ENCODE measurements at regions not wholly inside any gene's neighbourhood (a gene's known extent, or its start where the extent isn't known, plus 50 kb on each side); places are given as distances from the start of the nearest gene placed in this dataset.
A peak's percentile ranks its signal among the peaks of the same experiment; 100 is the strongest.

DNA sequence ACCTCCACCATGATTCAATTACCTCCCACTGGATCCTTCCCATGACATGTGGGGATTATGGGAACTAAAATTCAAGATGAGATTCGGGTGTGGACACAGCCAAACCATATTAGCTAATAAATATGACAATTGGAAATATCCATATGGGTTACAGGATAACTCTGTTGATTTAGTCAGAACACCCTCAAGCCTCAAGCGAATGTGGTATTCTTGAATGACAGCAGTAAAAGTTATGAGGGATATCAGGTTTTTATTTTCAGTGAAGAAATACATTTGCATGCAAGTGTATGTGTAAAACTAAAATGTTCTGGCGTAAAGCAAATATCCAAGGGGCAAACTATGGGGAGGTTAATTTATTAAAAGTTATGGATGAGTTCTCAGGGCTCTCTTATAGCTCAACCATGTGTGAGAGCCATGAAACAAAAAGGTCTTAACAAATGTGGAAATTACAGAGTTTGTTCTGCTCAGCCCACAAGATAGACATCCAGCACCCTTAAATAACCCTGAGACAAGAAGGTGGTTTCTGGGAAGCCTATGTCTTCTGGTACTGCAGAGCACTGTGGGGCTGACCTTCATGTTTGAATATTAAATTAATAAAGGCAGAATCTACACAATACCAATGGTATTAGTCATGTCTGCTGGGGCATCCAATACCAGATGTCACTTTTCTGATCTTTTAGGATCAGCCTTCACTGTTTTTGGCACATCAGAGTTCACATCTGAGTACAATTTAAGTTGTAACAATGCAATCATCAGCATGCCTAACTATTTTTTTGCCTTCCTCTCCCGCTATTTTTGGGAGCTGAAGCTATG, 370.5 kb upstream of the RSPO3 start:
- DNase-seq (ENCODE audit: low read depth), result peak; percentile 9

DNA sequence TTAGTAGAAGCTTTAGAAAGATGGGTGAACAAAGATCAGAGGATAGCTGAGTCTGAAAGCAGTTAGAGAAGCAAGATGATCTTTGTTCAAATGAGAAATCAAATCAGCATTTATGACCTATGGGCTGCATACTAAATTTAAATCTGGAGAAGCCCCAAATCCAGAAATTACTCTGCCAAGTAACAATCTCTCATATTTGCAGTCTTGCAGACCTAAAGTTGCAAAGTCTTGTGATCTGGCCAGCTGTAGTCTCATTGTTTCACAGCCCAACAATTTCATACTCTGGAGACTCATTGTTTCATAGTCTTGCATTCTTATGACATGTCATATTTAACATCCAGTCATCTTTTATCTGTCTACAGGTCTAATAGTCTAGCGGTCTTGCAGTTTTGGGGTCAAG, 364.9 kb upstream of the RSPO3 start:
- DNase-seq (ENCODE audit: low read depth), result no peak

DNA sequence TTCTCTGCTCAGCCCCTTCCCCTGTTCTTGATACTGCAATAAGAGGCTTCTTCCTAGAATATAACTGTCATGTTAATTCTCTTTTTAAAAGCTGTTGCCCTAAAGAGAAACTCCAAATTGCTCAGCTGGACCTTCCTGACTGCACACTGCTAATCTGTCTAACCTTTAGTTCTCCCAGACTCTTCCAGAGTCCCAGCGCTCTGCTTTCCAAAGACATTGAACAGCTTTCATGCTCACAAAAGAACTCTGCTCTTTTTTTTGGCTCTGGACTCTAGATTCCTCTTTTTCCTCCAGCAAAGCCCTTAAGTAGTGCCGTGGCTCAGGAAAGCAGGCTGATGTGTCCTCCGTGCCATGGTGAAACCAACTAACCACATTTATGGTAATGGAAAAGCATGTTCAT, 356.6 kb upstream of the RSPO3 start:
- no peak for DNase-seq (ENCODE audit: low read depth)

DNA sequence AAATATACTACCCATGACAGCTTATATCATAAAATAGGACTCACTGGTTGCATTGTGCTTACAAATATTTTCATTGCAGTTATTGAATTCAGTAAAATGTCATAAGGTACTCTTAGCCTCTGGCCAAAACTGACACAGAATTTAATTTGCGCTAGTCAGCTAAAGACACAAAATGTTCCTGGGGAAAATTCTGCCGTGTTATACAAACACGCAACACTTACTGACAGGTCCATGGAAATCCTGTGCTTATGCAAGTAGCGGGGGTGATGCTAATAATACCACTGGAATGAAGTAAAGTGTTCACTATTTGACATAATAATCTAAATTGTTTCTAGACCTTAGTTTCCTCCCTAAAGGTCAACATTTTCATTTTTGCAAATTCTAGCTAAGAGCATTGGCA, 354.4 kb upstream of the RSPO3 start:
- DNase-seq (ENCODE audit: low read depth), result no peak

DNA sequence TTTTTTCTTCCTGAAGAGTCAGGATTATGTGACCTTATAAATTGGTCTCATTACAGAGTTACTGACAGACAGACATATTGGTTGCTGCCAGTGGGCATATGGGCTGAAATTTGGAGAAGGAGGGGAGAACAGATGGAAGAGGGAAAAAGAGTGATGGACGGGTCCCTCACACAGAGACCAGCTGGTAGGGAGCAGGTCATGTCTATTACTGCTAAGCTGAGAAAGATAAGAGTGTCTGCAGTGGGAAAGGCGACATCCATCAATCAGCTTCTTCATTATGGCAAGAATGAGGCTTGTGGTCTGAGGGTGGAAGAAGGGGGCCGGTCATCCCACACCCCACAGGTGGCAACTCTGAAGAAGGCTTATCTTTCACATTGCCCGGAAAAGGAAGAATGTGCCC, 353.8 kb upstream of the RSPO3 start:
- DNase-seq (ENCODE audit: low read depth), result no peak

DNA sequence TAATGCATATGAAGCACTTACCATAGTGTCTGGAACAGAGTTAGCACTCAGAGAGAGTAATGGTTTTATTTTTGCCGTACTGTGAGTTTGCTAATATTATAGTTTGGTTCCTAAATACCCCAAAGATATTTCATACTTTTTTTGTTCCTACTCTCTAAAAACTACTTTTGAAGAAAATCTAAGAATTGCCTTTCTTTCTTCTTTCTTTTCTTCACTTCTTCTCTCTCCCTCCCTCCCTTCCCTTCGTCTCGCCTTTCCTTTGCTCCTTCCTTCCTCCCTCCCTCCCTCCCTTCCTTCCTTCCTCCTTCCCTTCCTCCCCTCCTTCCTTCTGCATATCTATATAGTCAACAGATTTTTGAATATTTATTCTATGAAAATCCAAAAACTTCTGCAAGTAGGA, 351.7 kb upstream of the RSPO3 start:
- DNase-seq (ENCODE audit: low read depth), result no peak

DNA sequence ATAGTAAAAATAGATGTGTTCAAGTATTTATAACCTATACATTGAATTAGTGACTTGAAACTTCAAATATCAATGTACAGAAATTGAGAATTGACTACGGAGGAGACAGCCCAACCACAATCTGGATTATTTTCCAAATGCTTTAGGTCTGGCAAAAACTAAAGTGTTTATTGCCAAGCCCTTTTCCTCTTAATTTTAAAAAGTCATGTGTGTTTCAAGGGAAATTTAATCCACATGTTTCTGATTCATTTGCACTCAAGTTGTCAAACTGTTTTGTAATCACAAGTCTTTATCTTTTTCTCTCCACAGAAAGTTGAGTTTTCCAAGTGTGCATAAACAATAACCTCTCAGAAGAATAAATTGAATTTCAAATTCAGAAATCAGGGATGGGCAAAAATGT, 350.8 kb upstream of the RSPO3 start:
- no peak for DNase-seq (ENCODE audit: low read depth)

DNA sequence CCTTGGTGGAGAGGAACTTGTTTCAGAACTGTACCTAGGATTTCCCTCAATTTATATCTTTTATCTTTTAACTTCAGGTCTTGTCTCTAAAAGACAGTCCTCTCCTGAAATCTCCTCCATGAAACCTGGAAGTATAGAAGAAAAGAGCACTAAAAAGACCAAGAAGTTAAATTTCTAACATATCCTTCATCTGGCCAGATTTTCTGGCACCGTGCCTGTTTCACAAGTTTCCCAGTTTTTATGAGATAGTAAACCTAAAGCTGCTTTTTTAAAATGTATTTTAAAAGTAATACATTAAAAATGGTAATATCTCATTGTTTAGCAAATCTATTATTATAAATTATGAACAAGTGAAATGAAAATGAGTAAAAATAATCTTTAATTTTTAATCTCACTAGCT, 348.3 kb upstream of the RSPO3 start:
- DNase-seq (ENCODE audit: low read depth), result peak; percentile 8

DNA sequence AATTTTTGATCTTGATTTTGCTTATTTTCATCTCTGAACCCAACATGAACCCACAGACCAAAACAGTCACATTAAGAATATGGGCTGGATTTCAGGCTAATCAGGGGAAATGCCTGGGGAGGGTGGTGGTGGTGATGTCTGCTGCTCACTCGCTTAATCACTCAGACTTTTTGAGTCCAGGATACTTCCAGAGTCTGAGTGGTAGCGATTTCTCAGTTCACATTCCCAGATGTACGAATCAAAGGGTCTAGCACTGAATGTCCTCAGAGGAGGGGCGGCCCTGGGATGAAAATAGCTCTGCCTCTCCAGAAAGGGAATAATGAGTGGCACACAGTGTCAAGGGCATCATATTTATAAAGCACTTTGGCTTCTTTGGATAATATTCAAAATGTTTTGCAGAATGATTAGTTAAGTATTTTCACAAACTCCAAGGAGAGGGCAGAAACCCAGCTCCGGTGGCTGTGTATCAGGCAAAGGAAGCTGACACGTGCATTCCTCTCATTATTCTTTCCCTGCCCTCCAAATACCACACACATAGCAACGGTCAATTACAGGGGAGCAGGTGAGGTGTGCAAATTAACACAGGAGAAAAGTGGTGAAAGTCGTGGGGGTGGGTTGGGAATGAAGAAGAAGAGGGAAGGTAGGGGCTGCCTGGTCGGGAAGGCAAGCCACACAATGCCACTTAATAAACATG, 345.2 kb upstream of the RSPO3 start:
- DNase-seq (ENCODE audit: low read depth), result peak; percentile 17

DNA sequence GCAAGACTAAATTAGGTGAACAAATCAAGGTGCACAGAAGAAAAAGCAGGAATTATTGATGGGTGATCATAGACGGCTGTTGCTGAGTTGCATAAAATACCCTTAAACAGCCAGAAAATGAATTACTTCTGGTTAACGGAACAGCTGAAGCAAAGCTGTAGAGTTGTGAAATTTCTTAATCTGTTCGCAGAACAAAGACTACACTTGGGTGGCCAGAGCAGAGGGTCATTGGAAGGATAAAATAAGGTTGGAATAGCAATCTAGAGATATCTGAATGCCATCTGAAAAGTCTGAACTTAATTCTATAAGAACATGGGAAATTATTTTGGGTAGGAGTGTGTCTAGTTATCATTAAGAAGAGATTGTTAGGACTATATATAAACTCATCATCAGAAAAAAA, 339.1 kb upstream of the RSPO3 start:
- DNase-seq (ENCODE audit: low read depth), result no peak

DNA sequence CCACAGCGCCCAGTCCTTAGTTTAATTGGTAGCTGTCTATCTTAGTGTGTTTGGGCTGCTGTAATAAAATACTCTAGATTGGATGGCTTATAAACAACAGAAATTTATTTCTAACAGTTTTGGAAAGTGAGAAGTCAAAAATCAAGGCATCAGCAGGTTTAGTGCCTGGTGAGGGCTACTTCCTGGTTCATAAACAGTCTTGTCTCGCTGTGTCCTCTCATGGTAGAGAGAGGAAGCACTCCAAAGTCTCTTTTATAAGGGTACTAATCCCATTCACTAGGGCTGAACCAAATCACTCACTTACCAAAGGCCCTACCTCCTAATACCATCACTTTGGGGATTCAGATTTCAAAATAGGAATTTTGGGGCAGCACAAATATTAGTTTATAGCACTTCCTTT, 336.9 kb upstream of the RSPO3 start:
- no peak for DNase-seq (ENCODE audit: low read depth)

DNA sequence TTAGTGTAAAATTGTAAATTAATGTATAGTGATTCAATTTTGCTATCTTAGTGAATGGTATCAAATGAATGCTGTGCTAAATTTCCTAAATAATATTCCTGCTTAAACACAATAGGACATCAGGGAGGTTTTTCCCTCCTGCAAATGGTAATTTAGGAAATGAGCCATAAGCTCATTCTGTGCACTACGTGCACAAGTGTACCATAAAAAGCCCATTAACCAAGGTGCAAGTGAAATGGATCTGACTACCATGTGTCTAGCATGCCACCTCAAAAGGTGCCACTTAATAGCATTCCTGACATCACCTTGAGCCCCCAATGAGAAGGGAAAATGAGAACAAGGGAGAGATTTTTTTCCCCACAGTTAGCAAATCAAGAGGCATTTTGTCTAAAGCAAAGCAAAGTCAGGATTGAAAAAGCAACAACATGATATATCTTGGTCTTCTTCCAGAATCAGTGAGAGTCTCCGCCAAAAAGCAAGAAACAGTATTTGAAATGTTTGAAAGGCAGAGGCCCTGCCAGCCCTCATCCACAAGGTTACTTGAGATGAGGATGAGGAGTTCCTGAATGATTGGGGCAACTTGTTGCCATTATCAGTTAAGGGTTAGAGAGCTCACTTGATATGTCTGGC, 334.2 kb upstream of the RSPO3 start:
- no peak for DNase-seq (ENCODE audit: low read depth)

DNA sequence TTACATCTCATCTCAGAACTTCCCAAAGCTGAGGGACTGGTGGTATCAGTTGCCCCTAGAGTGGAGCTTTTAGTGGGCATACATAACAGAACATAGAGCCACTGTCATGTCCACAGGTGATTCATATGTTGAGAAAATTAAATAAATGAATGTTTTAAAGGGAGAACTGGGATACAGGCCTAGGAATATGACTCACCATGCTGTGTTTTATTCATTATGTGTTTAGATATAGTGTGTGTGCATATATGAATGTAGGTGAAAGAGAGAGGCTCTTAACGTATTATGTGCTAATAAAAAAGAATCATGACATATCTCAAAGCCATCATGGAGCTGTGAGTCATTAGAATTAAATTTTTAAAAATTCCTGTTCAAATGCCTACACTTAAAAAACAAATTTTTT, 332.2 kb upstream of the RSPO3 start:
- peak; percentile 9 for DNase-seq (ENCODE audit: low read depth)

DNA sequence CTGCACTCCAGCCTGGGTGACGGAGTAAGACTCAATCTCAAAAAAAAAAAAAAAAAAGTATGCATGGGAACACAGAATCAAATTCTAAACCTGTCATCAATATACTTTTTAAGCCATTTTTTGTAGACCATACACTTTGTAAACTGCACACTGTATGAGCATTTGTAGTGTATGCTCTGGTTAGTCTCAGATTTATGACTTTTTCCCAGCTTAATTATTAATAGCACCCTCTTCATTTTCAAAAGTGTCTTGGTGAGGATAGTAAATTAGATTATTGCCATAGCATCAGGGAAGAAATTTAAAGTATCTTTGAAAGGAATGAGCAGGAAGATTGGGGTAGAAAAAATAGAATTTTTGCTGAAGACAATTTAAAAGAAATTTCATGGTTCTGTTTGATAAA, 330.8 kb upstream of the RSPO3 start:
- DNase-seq (ENCODE audit: low read depth), result no peak

DNA sequence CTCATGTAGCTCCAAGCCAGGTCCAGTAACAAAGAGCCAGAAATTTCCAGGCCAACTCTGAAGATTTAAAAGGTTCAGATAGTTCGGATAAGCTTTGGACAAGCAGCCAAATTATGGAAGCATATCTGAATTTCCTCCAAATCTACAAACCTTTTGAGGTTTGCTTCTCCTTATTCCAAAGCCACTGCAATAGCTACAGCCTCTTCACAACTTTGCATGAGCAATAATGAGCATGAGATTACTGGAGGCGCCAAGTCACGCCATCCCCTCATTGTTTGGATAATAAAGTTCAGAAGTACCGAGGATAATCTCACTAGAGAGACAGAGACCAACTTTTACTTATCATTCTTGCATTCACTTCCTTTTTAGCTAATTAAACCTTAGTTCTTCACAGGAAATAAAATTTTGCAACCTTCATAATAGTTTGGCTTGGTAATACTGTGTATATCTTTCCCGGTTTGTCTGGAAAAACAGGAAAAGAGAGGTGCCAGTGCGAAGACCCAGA, 329.6 kb upstream of the RSPO3 start:
- no peak for DNase-seq (ENCODE audit: low read depth)

DNA sequence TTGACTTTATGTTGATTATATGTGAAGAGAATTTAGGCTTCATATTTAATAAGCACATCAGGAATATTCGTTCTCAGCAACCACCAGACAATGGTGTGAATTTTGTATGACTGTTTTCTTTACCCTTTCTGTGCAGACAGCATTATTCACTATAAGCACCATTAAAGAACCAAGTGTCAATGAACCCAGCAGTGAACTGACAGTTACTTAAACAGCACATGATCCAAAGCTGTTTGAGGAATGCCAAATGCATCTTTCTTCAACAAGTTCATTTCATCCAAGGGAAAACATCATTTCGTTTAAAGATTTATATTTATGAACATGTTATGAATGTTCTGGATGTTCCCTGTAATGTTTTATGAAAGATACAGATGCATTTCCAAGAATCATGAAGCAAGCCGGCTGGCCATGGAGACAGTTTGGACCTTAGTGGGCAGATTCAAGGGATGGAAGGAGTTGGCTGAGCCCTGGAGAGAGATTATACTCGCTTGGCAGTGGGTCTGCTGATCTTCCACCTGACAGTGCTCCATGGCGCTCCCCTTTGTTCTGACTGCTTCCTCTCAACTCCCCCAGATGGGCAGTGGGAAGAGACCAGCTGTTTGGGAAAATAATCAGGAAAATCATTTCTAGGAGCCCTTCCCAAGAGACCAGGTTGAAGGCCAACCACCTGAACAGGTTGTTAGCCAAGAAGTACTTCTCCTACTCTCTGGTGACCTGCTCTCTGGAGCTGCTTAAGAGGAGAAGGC, 326.0 kb upstream of the RSPO3 start:
- no peak for DNase-seq (ENCODE audit: low read depth)

DNA sequence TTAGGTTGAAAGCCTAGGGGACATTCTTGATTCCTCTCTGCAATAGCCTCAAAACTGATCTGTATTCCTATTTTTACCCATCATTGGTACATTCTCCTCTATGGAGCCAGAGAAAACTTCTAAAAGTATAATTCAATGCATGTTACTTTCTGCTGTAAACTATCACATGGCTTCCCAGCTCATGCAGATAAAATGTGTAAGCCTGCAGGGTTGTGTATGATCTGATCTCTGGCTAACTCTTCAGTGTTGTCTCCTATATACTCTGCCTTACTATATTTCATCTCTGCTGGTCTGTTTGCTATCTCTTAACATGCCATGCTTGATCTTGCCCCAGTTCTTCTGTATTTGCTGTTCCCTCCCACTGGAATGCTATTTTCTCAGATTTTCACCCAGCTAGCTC, 323.3 kb upstream of the RSPO3 start:
- no peak for DNase-seq (ENCODE audit: low read depth)

DNA sequence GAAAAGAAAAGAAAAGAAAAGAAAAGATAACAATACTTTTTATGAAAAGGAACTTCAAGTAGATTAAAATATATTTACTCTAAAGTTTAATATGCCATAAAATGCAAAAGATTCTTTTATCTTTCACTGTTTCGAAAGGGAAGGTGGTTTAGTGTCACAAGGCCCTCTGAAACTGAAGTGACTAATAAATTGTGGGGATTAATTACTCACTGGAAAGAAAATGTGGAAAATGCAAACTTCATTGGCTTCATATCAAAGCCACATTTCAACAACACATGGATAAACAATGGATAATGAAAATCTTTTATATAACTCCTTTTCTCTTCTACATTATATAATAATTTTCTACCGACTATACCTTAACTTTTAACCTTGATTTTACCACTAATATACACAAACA, 320.5 kb upstream of the RSPO3 start:
- DNase-seq (ENCODE audit: low read depth), result no peak

DNA sequence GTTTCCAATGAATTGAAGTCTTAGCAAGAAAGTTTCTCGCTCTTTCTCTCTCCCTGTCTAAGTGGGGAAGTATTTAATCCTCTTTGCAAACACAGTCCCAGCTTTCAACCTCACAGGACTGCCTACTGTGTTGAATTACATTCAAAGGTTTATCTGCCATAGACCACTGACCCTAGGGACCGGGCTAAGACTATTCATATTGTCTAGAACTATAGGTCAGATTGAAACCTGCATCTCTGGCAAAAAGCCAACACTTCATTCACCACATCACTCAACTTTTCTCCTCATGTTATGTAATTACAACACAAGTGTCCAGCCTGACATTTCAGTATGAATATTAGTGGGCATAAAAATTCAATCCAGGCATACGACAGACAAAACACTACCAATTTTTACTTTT, 314.7 kb upstream of the RSPO3 start:
- no peak for DNase-seq (ENCODE audit: low read depth)

DNA sequence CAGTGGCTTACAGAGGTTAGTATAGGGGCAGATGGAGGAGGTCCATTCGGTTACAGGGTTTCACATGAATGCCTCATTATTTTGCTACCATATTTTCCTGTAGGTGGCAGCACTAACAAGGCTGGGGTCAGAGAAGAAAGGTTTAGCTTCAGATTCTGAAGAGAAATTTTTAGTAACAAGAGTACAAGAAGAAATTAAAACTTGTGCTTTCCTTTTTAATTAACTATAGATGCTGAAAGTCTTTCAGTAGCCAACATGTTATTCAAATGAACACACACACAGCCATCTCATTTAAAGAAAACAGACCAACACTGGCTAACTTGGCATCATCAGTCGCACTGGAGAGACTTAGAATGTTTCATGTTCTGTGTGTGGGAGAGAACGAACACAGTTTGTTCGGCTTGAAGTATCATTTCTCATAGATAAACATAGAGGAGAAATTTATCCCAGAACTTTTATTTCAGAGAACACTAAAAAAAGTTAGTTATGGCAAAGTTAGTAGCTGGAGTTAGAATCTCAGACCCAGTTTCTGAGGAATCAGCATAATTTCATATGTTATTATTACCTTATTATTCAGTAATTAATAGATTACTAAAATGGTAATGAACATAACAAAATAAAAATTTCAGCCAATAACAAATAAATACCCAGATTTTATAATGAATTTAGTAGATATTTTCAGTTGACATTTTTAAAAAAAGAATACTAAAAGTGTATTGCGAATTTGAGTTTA, 314.0 kb upstream of the RSPO3 start:
- DNase-seq (ENCODE audit: low read depth), result peak; percentile 64

DNA sequence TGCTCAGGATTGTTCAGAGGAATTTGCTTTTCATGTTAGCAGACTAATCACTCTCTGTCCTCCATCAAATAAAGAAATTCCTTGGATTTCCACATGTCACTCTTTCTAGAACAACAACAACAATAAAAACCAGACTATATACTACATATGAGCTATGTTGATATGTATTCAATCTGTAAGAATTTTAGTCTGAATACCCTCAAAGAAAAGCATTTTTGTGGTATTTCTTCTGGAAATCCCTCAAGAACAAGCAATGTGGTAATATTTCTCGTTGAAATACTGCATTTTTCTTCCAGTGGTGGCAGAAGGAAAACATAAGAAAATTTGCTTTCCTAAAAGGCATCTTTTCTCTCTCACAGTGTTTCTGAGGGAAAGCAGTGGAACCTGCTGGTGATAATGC, 312.6 kb upstream of the RSPO3 start:
- DNase-seq (ENCODE audit: low read depth), result peak; percentile 24

DNA sequence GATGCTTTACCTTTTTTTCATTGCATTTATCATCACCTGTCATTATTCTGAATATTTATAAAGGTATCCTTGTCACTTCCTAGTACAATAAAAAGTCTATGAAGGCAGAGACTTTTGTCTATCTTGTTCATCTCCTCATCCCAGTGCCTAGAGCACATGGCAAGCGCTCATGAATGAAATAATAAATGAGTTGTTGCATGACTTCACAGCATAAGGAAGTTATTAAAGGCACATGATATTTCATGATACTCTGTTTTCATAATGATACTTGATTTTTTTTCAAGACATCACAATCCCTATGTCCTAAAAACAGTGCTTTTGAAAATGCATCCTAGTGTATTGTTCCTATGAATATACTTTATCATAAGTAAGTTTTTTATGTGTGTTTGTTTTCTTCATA, 310.6 kb upstream of the RSPO3 start:
- DNase-seq (ENCODE audit: low read depth), result no peak
